ENCODE measurements at regions not wholly inside any gene's neighbourhood (a gene's known extent, or its start where the extent isn't known, plus 50 kb on each side); places are given as distances from the start of the nearest gene placed in this dataset.

DNA sequence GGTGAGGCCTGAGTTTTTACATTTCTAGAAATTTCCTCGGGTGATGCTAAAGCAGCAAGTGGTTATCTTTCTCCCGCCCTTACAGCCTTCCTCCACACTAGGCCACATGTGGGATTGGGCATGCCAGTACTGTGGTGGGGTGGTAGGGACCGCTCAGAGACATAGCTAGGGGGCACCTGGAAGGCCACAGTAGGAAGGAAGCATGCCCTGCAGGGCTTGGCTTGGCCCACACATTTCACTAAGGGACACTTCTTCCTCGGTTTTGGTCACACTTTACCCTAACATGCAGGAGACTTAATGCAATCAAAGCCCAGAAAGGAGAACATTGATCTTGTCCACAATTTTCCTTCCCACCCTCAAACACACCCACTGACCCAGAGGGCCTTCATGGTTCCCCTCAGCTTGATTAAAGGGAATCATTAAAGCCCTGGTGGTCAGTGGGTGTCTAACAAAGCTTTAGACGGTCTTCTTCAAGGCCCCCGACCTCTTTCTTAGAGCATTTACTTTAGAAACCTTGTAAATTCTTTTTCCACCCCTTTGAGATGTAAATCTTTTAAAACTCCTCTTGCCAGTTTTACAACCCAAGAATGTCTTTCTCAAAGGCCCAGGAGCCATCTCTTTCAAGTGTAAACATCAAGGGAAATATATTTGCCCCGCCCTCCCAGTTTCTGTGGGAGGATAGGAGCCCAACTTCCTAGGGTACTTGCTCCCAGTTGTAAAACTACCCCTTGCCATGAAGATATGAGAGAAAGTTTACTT lies 246.4 kb upstream of the PTBP2 start:
- H3K4me3 ChIP-seq (ENCODE audit: low read length): no peak overlapping the region
- no peak for DNase-seq (ENCODE audit: low read depth)
- TF ChIP-seq, protein P1, sequence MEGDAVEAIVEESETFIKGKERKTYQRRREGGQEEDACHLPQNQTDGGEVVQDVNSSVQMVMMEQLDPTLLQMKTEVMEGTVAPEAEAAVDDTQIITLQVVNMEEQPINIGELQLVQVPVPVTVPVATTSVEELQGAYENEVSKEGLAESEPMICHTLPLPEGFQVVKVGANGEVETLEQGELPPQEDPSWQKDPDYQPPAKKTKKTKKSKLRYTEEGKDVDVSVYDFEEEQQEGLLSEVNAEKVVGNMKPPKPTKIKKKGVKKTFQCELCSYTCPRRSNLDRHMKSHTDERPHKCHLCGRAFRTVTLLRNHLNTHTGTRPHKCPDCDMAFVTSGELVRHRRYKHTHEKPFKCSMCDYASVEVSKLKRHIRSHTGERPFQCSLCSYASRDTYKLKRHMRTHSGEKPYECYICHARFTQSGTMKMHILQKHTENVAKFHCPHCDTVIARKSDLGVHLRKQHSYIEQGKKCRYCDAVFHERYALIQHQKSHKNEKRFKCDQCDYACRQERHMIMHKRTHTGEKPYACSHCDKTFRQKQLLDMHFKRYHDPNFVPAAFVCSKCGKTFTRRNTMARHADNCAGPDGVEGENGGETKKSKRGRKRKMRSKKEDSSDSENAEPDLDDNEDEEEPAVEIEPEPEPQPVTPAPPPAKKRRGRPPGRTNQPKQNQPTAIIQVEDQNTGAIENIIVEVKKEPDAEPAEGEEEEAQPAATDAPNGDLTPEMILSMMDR (conservative IDR thresholded peaks at IDR 0.05; ENCODE audit: low read depth, low read length): no peak

DNA sequence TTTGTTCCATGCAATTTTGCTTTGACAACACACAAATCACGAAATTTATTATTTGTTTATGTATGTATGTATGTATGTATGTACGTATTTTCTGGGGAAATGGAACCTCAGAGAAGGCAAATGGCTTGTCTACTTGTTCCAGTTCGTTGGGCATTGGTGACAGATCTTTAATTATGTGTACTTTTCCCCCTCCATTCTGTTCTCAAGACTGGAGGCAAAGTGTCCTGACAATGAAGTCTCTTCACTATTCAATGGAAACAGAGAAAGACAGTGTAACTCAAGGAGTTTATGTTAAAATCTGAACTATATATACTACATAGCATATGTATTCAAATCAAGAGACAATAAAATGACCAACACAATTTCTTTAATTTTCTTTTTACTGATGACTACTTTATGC lies 245.7 kb upstream of the PTBP2 start:
- H3K4me3 ChIP-seq (ENCODE audit: low read length): no peak overlapping the region
- TF ChIP-seq, protein P1 (conservative IDR thresholded peaks at IDR 0.05; ENCODE audit: low read depth, low read length): no peak
- DNase-seq (ENCODE audit: low read depth): no peak

DNA sequence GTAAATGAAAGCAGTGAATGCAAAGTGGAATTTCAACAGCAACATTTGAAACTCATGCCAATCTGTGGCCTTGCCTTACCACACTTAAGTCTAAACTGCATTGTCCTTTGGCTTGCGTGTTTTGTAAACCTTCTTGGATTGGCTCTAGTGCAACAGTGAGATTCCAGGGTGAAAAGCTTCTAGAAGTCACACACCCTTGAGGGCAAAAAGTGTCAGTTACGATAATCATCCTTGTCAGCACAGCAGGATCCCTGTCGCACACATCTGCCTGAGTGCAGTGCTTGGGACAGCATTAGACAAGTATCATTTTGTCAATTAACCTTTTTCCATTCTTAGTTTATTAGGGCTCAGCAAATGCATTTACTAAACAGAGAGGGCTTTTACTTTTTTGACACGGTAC lies 243.4 kb upstream of the PTBP2 start:
- TF ChIP-seq, protein P1 (conservative IDR thresholded peaks at IDR 0.05; ENCODE audit: low read depth, low read length): no peak
- no peak for DNase-seq (ENCODE audit: low read depth)
- no peak overlapping the region for H3K4me3 ChIP-seq (ENCODE audit: low read length)

DNA sequence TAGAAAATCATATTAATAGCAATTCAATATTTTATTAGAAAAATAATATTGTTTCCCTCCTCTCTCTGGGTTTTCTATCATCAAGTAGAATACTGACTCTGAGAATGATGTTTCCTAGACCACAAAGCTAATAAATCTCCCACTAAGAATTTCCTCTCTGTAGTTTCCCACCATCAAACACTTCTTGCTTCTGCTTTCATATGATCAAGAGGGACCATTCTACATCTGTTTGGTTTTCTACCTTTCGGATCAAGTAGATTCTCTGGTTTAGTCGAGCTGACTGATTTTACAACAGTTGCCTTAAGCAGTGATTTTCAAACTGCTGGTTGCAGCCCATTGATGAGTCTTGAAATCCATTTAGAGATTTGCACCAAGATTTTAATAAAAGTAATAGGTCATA lies 240.2 kb upstream of the PTBP2 start:
- no peak for DNase-seq (ENCODE audit: low read depth)
- no peak overlapping the region for H3K4me3 ChIP-seq (ENCODE audit: low read length)
- TF ChIP-seq, protein P1 (conservative IDR thresholded peaks at IDR 0.05; ENCODE audit: low read depth, low read length): no peak

DNA sequence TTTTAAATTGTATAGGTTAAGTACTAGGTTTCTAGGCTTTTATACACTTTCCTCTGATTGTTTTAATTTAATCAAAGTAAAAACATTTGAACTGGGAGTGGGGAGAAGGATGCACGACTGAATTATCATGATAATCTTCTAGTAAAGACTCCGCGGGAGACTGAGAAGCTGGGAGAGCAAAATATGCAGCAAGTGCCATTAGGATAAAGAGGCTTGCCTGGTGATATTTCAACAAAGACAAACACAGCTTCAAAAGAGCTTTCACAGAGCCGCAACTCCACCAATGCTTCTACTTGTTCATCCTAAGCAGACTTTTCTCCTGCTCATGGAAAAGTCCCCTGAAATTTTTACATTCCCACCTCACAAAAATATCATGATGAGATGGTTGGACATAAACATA lies 239.0 kb upstream of the PTBP2 start:
- no peak for DNase-seq (ENCODE audit: low read depth)
- H3K4me3 ChIP-seq (ENCODE audit: low read length): no peak overlapping the region
- TF ChIP-seq, protein P1 (conservative IDR thresholded peaks at IDR 0.05; ENCODE audit: low read depth, low read length): no peak

DNA sequence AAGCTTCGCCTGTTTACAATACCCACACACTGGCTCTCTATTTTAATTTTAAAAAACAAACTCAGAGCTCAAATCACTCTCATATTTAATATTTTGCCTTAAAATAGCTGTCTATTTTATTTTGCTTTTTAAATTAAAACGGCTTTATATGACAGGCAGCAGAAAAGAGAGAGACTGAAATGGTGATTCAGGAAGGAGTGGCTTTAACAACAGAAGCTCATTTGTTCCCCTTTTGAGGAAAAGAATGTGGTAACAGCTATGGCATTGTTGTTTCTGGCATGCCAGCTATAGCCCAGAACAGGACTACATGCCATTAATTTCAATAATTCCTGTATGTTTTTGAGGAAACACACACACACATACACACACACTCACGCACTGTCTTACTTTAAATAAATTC lies 234.2 kb upstream of the PTBP2 start:
- no peak overlapping the region for H3K4me3 ChIP-seq (ENCODE audit: low read length)
- peak; percentile 67 for DNase-seq (ENCODE audit: low read depth)
- TF ChIP-seq, protein P1 (conservative IDR thresholded peaks at IDR 0.05; ENCODE audit: low read depth, low read length): no peak

DNA sequence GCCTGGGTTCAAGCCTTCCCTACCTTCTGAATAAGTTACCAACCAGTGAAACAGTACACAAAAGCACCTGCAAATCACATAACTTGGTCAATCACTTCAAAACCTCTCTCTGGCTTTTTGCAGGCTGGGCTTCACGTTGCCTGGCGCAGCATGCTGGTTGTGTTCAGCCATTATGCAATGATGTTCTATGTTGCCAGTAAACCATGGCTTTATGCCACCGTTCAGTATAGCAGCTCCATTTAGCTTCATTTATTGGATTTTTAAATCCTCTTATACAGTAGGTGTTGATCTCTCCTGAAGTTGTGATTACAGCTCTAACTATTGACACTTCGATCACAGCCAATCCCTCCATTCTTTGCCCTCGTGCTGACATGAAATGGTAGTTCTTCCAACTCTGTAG lies 233.6 kb upstream of the PTBP2 start:
- peak; percentile 43 for DNase-seq (ENCODE audit: low read depth)
- TF ChIP-seq, protein P1 (conservative IDR thresholded peaks at IDR 0.05; ENCODE audit: low read depth, low read length): no peak
- no peak overlapping the region for H3K4me3 ChIP-seq (ENCODE audit: low read length)
